ENCODE measurements at regions not wholly inside any gene's neighbourhood (a gene's known extent, or its start where the extent isn't known, plus 50 kb on each side); places are given as distances from the start of the nearest gene placed in this dataset.
"Not testable (repeated sequence)": the region's sequence is repeated elsewhere in the genome, so short reads cannot be mapped to it uniquely, and the experiment has no call there.

GRCh38 chr18:1018181-1018681 lies 113.6 kb downstream of the ADCYAP1 start:
- no peak overlapping the region for H3K4me3 Mint-ChIP-seq (ENCODE audit: low read depth)
- H3K27ac Mint-ChIP-seq = peak overlapping the region; percentile 63
- no peaks in the 10 kb centered on the region for H3K9me3 Mint-ChIP-seq (ENCODE audit: low read depth)
- no peak for TF ChIP-seq CTCF (IDR thresholded peaks at IDR 0.05; ENCODE audit: unreplicated experiment)
- H3K4me1 Mint-ChIP-seq (ENCODE audit: low read depth) = peaks cover 8% of the 10 kb centered on the region
- H3K36me3 Mint-ChIP-seq (ENCODE audit: insufficient read depth) = no peaks in the 10 kb centered on the region
- H3K27me3 Mint-ChIP-seq = no peaks in the 10 kb centered on the region
- DNase-seq (ENCODE audit: low spot score, unreplicated experiment) = no peak

- TF ChIP-seq CTCF (IDR thresholded peaks at IDR 0.05; ENCODE audit: unreplicated experiment) = no peak
- Mint-ChIP-seq H3K9me3 (ENCODE audit: low read depth) (no peaks in the 10 kb centered on the region), H3K4me3 (ENCODE audit: low read depth) (no peak overlapping the region), H3K27ac (no peak overlapping the region), H3K4me1 (ENCODE audit: low read depth) (peaks cover 8% of the 10 kb centered on the region), H3K36me3 (ENCODE audit: insufficient read depth) (no peaks in the 10 kb centered on the region), H3K27me3 (no peaks in the 10 kb centered on the region)
- no peak for DNase-seq (ENCODE audit: low spot score, unreplicated experiment)
Observed at GRCh38 chr18:1019191-1019590, 114.5 kb downstream of the ADCYAP1 start.

- Mint-ChIP-seq H3K4me3 (ENCODE audit: low read depth) (no peak overlapping the region), H3K36me3 (ENCODE audit: insufficient read depth) (no peaks in the 10 kb centered on the region), H3K27me3 (no peaks in the 10 kb centered on the region), H3K4me1 (ENCODE audit: low read depth) (peaks cover 4% of the 10 kb centered on the region), H3K9me3 (ENCODE audit: low read depth) (no peaks in the 10 kb centered on the region), H3K27ac (no peak overlapping the region)
- no peak for DNase-seq (ENCODE audit: low spot score, unreplicated experiment)
- TF ChIP-seq CTCF (IDR thresholded peaks at IDR 0.05; ENCODE audit: unreplicated experiment) = no peak
Observed at GRCh38 chr18:1020731-1021344, 116.2 kb downstream of the ADCYAP1 start.

GRCh38 chr18:1026930-1027329 lies 122.3 kb downstream of the ADCYAP1 start:
- H3K4me1 Mint-ChIP-seq (ENCODE audit: low read depth) = no peaks in the 10 kb centered on the region

GRCh38 chr18:1033092-1033491 lies 128.4 kb downstream of the ADCYAP1 start:
- H3K4me3 Mint-ChIP-seq (ENCODE audit: low read depth); H3K4me1 Mint-ChIP-seq (ENCODE audit: low read depth); H3K36me3 Mint-ChIP-seq (ENCODE audit: insufficient read depth); H3K27ac Mint-ChIP-seq; H3K27me3 Mint-ChIP-seq; DNase-seq (ENCODE audit: low spot score, unreplicated experiment): not testable (repeated sequence)
- peaks cover 35% of the 10 kb centered on the region for H3K9me3 Mint-ChIP-seq (ENCODE audit: low read depth)

More at GRCh38 chr18:1026930-1027329, 122.3 kb downstream of the ADCYAP1 start:
- no peak for DNase-seq (ENCODE audit: low spot score, unreplicated experiment)
- Mint-ChIP-seq H3K27ac (no peak overlapping the region), H3K9me3 (ENCODE audit: low read depth) (peaks cover 20% of the 10 kb centered on the region), H3K27me3 (no peaks in the 10 kb centered on the region), H3K36me3 (ENCODE audit: insufficient read depth) (peaks cover 2% of the 10 kb centered on the region), H3K4me3 (ENCODE audit: low read depth) (no peak overlapping the region)
- TF ChIP-seq CTCF (IDR thresholded peaks at IDR 0.05; ENCODE audit: unreplicated experiment) = no peak

GRCh38 chr18:1034971-1035370 lies 130.3 kb downstream of the ADCYAP1 start:
- no peak for DNase-seq (ENCODE audit: low spot score, unreplicated experiment)
- Mint-ChIP-seq H3K27ac (no peak overlapping the region), H3K27me3 (no peaks in the 10 kb centered on the region), H3K36me3 (ENCODE audit: insufficient read depth) (peaks cover 3% of the 10 kb centered on the region), H3K4me3 (ENCODE audit: low read depth) (no peak overlapping the region), H3K9me3 (ENCODE audit: low read depth) (peaks cover 32% of the 10 kb centered on the region), H3K4me1 (ENCODE audit: low read depth) (no peaks in the 10 kb centered on the region)
- no peak for TF ChIP-seq CTCF (IDR thresholded peaks at IDR 0.05; ENCODE audit: unreplicated experiment)
